ENCODE measurements at regions not wholly inside any gene's neighbourhood (a gene's known extent, or its start where the extent isn't known, plus 50 kb on each side); places are given as distances from the start of the nearest gene placed in this dataset.

DNA sequence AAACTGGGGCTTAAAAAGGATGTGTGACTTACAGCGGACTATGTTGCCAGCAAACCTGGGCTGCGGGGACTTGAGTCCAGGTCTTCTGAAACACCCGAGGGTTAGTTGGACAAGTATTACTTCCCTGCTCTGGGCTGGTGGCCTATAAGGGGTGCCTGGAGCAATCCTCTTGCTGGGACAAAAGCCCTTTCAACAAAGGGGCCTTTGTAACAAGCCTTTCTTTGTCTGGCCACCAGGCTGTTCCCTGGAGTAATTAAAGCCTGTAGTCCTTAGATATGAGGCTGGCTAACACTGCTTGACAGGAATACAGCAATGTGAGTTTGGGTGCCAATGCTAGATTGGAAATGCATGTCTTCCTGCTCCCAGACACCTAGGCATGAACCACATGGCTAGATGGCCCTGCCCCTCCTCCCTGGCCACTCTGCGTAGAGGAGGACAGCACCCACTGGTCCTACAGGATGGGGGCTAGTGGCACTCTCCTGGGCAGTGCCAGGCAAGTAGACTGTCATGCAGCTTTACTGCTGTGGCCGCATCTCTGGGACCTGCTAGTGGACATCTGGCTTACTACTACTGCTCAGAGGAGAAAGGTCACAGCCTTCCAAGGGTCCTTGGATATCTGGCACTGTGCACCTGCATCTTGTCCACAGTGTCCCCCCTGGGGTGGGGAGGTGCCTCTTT lies 343.1 kb downstream of the ZSWIM6 start:
- DNase-seq (no peak), ATAC-seq (no peak)
- Histone ChIP-seq H3K9me3 (no peaks in the 10 kb centered on the region), H3K4me3 (no peak overlapping the region), H3K27ac (no peak overlapping the region), H3K4me1 (peaks cover 0 to 4% of the 10 kb centered on the region in 2 donors), H3K27me3 (no peaks in the 10 kb centered on the region), H3K36me3 (no peaks in the 10 kb centered on the region)
- TF ChIP-seq, protein P1, sequence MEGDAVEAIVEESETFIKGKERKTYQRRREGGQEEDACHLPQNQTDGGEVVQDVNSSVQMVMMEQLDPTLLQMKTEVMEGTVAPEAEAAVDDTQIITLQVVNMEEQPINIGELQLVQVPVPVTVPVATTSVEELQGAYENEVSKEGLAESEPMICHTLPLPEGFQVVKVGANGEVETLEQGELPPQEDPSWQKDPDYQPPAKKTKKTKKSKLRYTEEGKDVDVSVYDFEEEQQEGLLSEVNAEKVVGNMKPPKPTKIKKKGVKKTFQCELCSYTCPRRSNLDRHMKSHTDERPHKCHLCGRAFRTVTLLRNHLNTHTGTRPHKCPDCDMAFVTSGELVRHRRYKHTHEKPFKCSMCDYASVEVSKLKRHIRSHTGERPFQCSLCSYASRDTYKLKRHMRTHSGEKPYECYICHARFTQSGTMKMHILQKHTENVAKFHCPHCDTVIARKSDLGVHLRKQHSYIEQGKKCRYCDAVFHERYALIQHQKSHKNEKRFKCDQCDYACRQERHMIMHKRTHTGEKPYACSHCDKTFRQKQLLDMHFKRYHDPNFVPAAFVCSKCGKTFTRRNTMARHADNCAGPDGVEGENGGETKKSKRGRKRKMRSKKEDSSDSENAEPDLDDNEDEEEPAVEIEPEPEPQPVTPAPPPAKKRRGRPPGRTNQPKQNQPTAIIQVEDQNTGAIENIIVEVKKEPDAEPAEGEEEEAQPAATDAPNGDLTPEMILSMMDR (IDR thresholded peaks at IDR 0.05): no peak
- intact Hi-C loops (cut with DNase I): no loop called here

DNA sequence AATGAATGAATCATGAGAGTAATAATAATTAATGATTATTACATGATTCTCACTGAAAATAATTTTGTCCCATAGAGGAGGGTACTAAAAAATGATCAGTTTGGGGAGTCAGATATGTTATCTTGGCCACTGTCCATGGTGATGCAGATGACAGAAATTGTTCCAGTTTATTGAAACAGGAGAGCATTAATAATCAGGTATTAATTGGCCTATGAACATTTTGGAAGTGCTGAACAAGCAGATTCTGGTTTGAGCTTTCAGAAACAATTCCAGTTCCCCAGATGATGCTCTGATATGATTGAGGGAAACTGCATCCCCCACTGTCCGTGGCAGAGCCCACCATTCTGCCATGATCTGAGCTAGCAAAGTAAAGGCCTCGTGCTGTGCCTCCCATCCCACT lies 345.2 kb downstream of the ZSWIM6 start:
- ATAC-seq (no peak), DNase-seq (no peak)
- TF ChIP-seq, protein P1 (IDR thresholded peaks at IDR 0.05): no peak
- no peak overlapping the region for H3K4me3 ChIP-seq
- intact Hi-C loops (cut with DNase I): no loop called here
- peaks cover 0 to 4% of the 10 kb centered on the region in 2 donors for H3K4me1 ChIP-seq
- no peaks in the 10 kb centered on the region for H3K9me3 ChIP-seq
- H3K27ac ChIP-seq: no peak overlapping the region
- H3K27me3 ChIP-seq: no peaks in the 10 kb centered on the region
- no peaks in the 10 kb centered on the region for H3K36me3 ChIP-seq

DNA sequence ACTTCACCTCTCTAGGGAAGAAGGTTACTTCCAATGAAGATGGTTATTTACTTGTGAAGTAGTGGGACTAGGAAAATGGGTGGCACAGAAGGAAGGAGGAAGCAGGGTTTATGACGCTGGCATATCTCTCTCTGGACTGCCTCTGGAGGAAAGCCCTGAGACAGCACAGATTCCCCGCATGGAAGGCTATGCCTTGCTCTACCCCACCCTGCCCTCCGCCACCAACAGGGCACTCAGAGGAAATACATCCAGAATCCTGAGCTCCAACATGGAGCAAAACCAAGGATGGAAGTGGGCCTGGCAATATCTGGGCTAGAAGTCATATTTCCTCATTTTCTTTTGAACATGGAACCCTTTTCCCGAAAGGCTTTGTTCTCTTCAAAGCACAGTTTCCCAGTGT lies 346.9 kb downstream of the ZSWIM6 start:
- intact Hi-C loops (cut with DNase I): no loop called here
- DNase-seq (no peak), ATAC-seq (no peak)
- no peaks in the 10 kb centered on the region for H3K27me3 ChIP-seq
- TF ChIP-seq, protein P1 (IDR thresholded peaks at IDR 0.05): no peak
- no peaks in the 10 kb centered on the region for H3K9me3 ChIP-seq
- H3K4me3 ChIP-seq: no peak overlapping the region
- peaks cover 0 to 1% of the 10 kb centered on the region in 2 donors for H3K4me1 ChIP-seq
- no peak overlapping the region for H3K27ac ChIP-seq
- H3K36me3 ChIP-seq: no peaks in the 10 kb centered on the region

DNA sequence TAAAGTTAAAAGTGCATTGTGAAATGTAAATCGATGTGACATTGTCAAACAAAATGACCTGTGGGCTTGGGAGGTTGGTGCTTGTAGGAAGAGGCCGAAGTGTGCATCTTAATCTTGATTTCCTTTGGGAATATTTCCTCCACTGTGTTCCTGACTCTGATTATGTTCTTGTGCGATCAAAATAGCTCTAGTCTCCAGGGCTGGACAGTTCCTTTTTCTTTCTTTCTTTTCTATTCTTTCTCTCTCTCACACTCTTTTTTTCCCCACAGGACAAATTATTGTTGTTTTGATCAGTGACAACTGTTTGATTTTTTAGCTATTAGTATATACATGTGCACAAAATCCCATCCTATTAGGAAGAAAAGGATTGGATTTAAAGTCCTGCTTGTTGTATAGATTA lies 347.5 kb downstream of the ZSWIM6 start:
- Histone ChIP-seq H3K27ac (no peak overlapping the region), H3K27me3 (no peaks in the 10 kb centered on the region), H3K36me3 (no peaks in the 10 kb centered on the region), H3K9me3 (no peaks in the 10 kb centered on the region), H3K4me3 (no peak overlapping the region), H3K4me1 (no peaks in the 10 kb centered on the region)
- DNase-seq: no peak
- intact Hi-C loops (cut with DNase I): no loop called here
- ATAC-seq: no peak
- TF ChIP-seq, protein P1 (IDR thresholded peaks at IDR 0.05): no peak

DNA sequence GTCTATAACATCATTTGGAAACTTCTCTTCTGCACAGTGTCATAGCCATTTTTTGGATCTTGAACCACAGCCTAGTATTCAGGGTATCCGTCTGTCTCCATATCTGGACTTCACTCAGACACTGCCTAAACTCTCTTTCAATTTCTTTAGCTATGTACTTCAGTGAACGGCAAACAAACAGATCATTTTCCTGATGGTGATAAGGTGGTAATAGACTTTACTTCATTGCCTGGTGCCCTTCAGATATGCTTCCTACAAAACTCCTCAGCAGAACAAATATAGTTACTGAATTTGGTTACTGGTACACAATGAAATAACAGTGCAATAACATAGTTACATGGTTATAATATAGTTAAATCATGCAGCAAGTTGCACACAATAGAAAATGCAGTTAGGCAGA lies 348.2 kb downstream of the ZSWIM6 start:
- intact Hi-C loops (cut with DNase I): no loop called here
- ATAC-seq: no peak
- H3K4me3 ChIP-seq: no peak overlapping the region

More for the DNA sequence above, 348.2 kb downstream of the ZSWIM6 start:
- Histone ChIP-seq H3K9me3 (no peaks in the 10 kb centered on the region), H3K36me3 (no peaks in the 10 kb centered on the region), H3K4me1 (no peaks in the 10 kb centered on the region), H3K27me3 (no peaks in the 10 kb centered on the region), H3K27ac (no peak overlapping the region)
- TF ChIP-seq, protein P1 (IDR thresholded peaks at IDR 0.05): no peak
- no peak for DNase-seq
